HEK293T (cell line): ENCODE measurements at regions not wholly inside any gene's neighbourhood (a gene's known extent, or its start where the extent isn't known, plus 50 kb on each side); places are given as distances from the start of the nearest gene placed in this dataset.

Experiments used
- BHLHE40 ChIP-seq: fragments of 450-650 bp; IDR thresholded peaks from 2 replicates; pipeline ENCODE4 v1.6.1; 2016; ENCODE audit warnings: mild to moderate bottlenecking, moderate library complexity, borderline replicate concordance
- FOXA1 ChIP-seq: fragments of 450-650 bp; IDR thresholded peaks from 2 replicates; pipeline ENCODE4 v1.6.1; 2016; ENCODE audit warnings: mild to moderate bottlenecking
- L3MBTL2 ChIP-seq: fragments of 450-650 bp; conservative IDR thresholded peaks from 2 replicates; pipeline ENCODE4 v1.6.1; 2016; ENCODE audit warnings: mild to moderate bottlenecking
- SP1 ChIP-seq: fragments of 450-650 bp; IDR thresholded peaks from 2 replicates; pipeline ENCODE4 v1.6.1; 2017
- SUZ12 ChIP-seq: fragments of 450-650 bp; IDR thresholded peaks from 2 replicates; pipeline ENCODE4 v1.6.1; 2016; ENCODE audit warnings: mild to moderate bottlenecking
- TF ChIP-seq, protein P1 (sequence below): fragments of 450-650 bp; IDR thresholded peaks from 2 replicates; pipeline ENCODE4 v1.6.1; 2016

DNA sequence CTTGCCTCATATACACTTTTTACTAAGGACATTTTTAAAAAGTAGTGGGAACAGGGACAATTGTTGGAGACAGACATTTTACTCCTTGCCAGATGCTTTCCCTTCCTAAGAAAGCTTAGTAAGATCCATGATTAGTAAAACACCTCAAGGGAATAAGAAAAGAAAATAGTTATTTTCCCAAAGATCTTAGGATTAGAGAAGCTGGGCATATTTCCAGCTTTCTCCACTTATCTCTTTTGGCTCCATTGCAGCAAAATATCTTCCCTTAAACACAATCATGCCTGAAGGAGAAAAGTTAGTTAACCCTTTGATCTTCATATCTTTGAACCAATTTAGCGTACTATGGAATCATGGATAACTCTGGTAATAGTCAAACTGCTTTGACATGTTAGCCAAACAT is 257.9 kb downstream of the PCDH18 start:
- TF ChIP-seq L3MBTL2 (no peak), SUZ12 (no peak), FOXA1 (no peak), BHLHE40 (no peak), SP1 (no peak)
- TF ChIP-seq, protein P1, sequence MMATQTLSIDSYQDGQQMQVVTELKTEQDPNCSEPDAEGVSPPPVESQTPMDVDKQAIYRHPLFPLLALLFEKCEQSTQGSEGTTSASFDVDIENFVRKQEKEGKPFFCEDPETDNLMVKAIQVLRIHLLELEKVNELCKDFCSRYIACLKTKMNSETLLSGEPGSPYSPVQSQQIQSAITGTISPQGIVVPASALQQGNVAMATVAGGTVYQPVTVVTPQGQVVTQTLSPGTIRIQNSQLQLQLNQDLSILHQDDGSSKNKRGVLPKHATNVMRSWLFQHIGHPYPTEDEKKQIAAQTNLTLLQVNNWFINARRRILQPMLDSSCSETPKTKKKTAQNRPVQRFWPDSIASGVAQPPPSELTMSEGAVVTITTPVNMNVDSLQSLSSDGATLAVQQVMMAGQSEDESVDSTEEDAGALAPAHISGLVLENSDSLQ, result no peak
